NB4 (cell line): ENCODE measurements at regions not wholly inside any gene's neighbourhood (a gene's known extent, or its start where the extent isn't known, plus 50 kb on each side); places are given as distances from the start of the nearest gene placed in this dataset.

Experiments
- CTCF ChIP-seq: IDR thresholded peaks from one replicate; pipeline ENCODE4 v1.5.1; 2012; ENCODE audit warnings: low read depth, low read length
- MYC ChIP-seq: IDR thresholded peaks from 2 replicates; pipeline ENCODE4 v1.6.1; 2011; ENCODE audit warnings: low read depth, low read length

DNA sequence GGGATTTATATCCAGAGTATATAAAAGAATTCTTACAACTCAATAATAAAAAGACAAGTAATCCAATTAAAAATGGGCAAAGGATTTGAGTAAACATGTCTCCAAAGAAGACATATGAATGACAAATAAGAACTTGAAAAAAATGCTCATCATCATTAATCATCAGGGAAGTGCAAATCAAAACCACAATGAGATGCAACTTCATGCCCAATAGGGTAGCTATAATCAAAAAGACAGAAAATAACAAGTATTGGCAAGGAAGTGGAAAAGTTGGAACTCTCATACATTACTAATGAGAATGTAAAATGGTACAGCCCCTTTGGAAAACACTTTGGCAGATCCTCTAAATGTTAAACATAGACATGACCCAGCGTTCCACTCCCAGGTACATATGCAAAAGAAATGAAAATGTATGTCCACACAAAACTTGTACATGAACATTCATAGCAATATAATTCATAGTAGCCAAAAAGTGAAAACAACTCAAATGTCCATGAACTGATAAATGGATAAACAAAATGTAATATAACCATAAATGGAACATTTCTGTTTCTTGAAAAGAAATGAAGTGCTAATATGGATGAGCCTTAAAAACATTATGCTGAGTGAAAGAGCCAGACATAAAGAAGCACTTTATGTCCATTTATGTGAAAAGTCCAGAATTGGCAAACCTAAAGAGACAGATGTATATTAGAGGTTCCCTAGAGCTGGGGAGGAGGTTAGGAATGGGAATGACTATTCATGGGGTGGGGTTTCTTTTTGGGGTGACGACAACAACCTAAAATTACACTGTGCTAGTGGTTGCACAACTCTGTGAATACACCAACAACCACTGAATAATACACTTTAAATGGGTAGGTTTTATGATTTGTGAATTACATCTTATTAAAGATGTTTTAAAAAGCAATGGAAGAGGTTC, 259.7 kb downstream of the RHOU start:
- TF ChIP-seq CTCF (no peak), MYC (no peak)
